Osteocyte (in vitro differentiated cells): ENCODE measurements at regions not wholly inside any gene's neighbourhood (a gene's known extent, or its start where the extent isn't known, plus 50 kb on each side); places are given as distances from the start of the nearest gene placed in this dataset.

Source experiments
- DNase-seq: peaks from one replicate; pipeline ENCODE4 v3.0.0; 2021; ENCODE audit warnings: mixed read lengths; ENCODE audit not compliant: unreplicated experiment; ENCODE audit errors: extremely low spot score
- H3K27ac Mint-ChIP-seq: one replicate; pipeline ENCODE4 v1.8.0; 2021; ENCODE audit warnings: mild to moderate bottlenecking, mixed read lengths; ENCODE audit not compliant: unreplicated experiment
- H3K27me3 Mint-ChIP-seq: one replicate; pipeline ENCODE4 v1.8.0; 2021; ENCODE audit warnings: mixed read lengths; ENCODE audit not compliant: unreplicated experiment
- H3K36me3 Mint-ChIP-seq: one replicate; pipeline ENCODE4 v1.8.0; 2021; ENCODE audit warnings: mixed read lengths; ENCODE audit not compliant: unreplicated experiment
- H3K4me1 Mint-ChIP-seq: one replicate; pipeline ENCODE4 v1.8.0; 2021; ENCODE audit warnings: mixed read lengths; ENCODE audit not compliant: unreplicated experiment
- H3K4me3 Mint-ChIP-seq: one replicate; pipeline ENCODE4 v1.8.0; 2021; ENCODE audit warnings: mild to moderate bottlenecking, moderate library complexity, mixed read lengths; ENCODE audit not compliant: unreplicated experiment
- H3K9me3 Mint-ChIP-seq: one replicate; pipeline ENCODE4 v1.8.0; 2021; ENCODE audit warnings: mixed read lengths; ENCODE audit not compliant: unreplicated experiment
- CTCF ChIP-seq: fragments of 200-600 bp; sonication (generic); IDR thresholded peaks from 2 replicates; pipeline ENCODE4 v1.5.0; 2021; ENCODE audit warnings: antibody characterized with exemption, mild to moderate bottlenecking, moderate library complexity

GRCh38 chr14:49485290-49485689 is 100.9 kb downstream of the RPS29 start:
- Mint-ChIP-seq H3K9me3 (no peaks in the 10 kb centered on the region), H3K4me3 (no peak overlapping the region), H3K36me3 (no peaks in the 10 kb centered on the region), H3K27me3 (peaks cover 87% of the 10 kb centered on the region), H3K27ac (no peak overlapping the region), H3K4me1 (no peaks in the 10 kb centered on the region)
- TF ChIP-seq CTCF, result no peak
- DNase-seq, result no peak

- Mint-ChIP-seq H3K36me3 (no peaks in the 10 kb centered on the region), H3K4me1 (no peaks in the 10 kb centered on the region), H3K4me3 (no peak overlapping the region), H3K27ac (no peak overlapping the region), H3K9me3 (no peaks in the 10 kb centered on the region), H3K27me3 (peaks cover 81% of the 10 kb centered on the region)
- TF ChIP-seq CTCF, result no peak
- DNase-seq, result no peak
Observed at GRCh38 chr14:49484180-49484579, 102.0 kb downstream of the RPS29 start.

- no peak overlapping the region for H3K4me3 Mint-ChIP-seq
- H3K9me3 Mint-ChIP-seq, result no peaks in the 10 kb centered on the region
- no peaks in the 10 kb centered on the region for H3K4me1 Mint-ChIP-seq
- no peak for DNase-seq
- no peaks in the 10 kb centered on the region for H3K36me3 Mint-ChIP-seq
- peaks cover 79% of the 10 kb centered on the region for H3K27me3 Mint-ChIP-seq
- no peak overlapping the region for H3K27ac Mint-ChIP-seq
- no peak for TF ChIP-seq CTCF
Observed at GRCh38 chr14:49483268-49483667, 102.9 kb downstream of the RPS29 start.

- H3K27me3 Mint-ChIP-seq, result peaks cover 66% of the 10 kb centered on the region
- H3K9me3 Mint-ChIP-seq, result no peaks in the 10 kb centered on the region
- TF ChIP-seq CTCF, result no peak
- H3K4me1 Mint-ChIP-seq, result no peaks in the 10 kb centered on the region
- H3K27ac Mint-ChIP-seq, result no peak overlapping the region
- no peak for DNase-seq
- no peak overlapping the region for H3K4me3 Mint-ChIP-seq
- H3K36me3 Mint-ChIP-seq, result no peaks in the 10 kb centered on the region
Observed at GRCh38 chr14:49480979-49481498, 105.1 kb downstream of the RPS29 start.

GRCh38 chr14:49480053-49480760 is 106.0 kb downstream of the RPS29 start:
- DNase-seq, result no peak
- H3K4me3 Mint-ChIP-seq, result no peak overlapping the region
- no peaks in the 10 kb centered on the region for H3K36me3 Mint-ChIP-seq
- no peaks in the 10 kb centered on the region for H3K4me1 Mint-ChIP-seq
- no peak overlapping the region for H3K27ac Mint-ChIP-seq
- H3K9me3 Mint-ChIP-seq, result no peaks in the 10 kb centered on the region
- H3K27me3 Mint-ChIP-seq, result peaks cover 64% of the 10 kb centered on the region
- no peak for TF ChIP-seq CTCF
